ENCODE measurements at regions not wholly inside any gene's neighbourhood (a gene's known extent, or its start where the extent isn't known, plus 50 kb on each side); places are given as distances from the start of the nearest gene placed in this dataset.

- DNase-seq (ENCODE audit: low read depth), result no peak
- no peak overlapping the region for H3K4me3 ChIP-seq (ENCODE audit: low read depth, low read length)
- TF ChIP-seq CTCF (IDR thresholded peaks at IDR 0.05; ENCODE audit: low read depth, low read length, missing control alignments), result no peak
Observed at GRCh38 chr2:147346142-147346541, 498.7 kb upstream of the ACVR2A start.

- no peak overlapping the region for H3K4me3 ChIP-seq (ENCODE audit: low read depth, low read length)
- no peak for DNase-seq (ENCODE audit: low read depth)
- no peak for TF ChIP-seq CTCF (IDR thresholded peaks at IDR 0.05; ENCODE audit: low read depth, low read length, missing control alignments)
Observed at GRCh38 chr2:147345246-147345645, 499.6 kb upstream of the ACVR2A start.

GRCh38 chr2:147342329-147342728, 502.5 kb upstream of the ACVR2A start:
- no peak overlapping the region for H3K4me3 ChIP-seq (ENCODE audit: low read depth, low read length)
- no peak for DNase-seq (ENCODE audit: low read depth)
- TF ChIP-seq CTCF (IDR thresholded peaks at IDR 0.05; ENCODE audit: low read depth, low read length, missing control alignments), result no peak

GRCh38 chr2:147331790-147332419, 512.9 kb upstream of the ACVR2A start:
- peak; percentile 57 for DNase-seq (ENCODE audit: low read depth)
- H3K4me3 ChIP-seq (ENCODE audit: low read depth, low read length), result no peak overlapping the region
- TF ChIP-seq CTCF (IDR thresholded peaks at IDR 0.05; ENCODE audit: low read depth, low read length, missing control alignments), result peak; percentile 57

- DNase-seq (ENCODE audit: low read depth), result no peak
- no peak for TF ChIP-seq CTCF (IDR thresholded peaks at IDR 0.05; ENCODE audit: low read depth, low read length, missing control alignments)
- no peak overlapping the region for H3K4me3 ChIP-seq (ENCODE audit: low read depth, low read length)
Observed at GRCh38 chr2:147330925-147331324, 513.9 kb upstream of the ACVR2A start.

GRCh38 chr2:147327613-147328012, 517.2 kb upstream of the ACVR2A start:
- DNase-seq (ENCODE audit: low read depth), result no peak
- no peak for TF ChIP-seq CTCF (IDR thresholded peaks at IDR 0.05; ENCODE audit: low read depth, low read length, missing control alignments)
- no peak overlapping the region for H3K4me3 ChIP-seq (ENCODE audit: low read depth, low read length)

GRCh38 chr2:147325990-147326389, 518.8 kb upstream of the ACVR2A start:
- H3K4me3 ChIP-seq (ENCODE audit: low read depth, low read length), result no peak overlapping the region
- no peak for TF ChIP-seq CTCF (IDR thresholded peaks at IDR 0.05; ENCODE audit: low read depth, low read length, missing control alignments)
- no peak for DNase-seq (ENCODE audit: low read depth)

Data from GM12864 (cell line).